BJ (cell line): ENCODE measurements at regions not wholly inside any gene's neighbourhood (a gene's known extent, or its start where the extent isn't known, plus 50 kb on each side); places are given as distances from the start of the nearest gene placed in this dataset.

ENCODE experiments used
- CTCF ChIA-PET: fragments of 350-600 bp; formaldehyde crosslinking; extraction: SDS; loops from one replicate; lab custom pipeline; 2021; ENCODE audit warnings: antibody characterized with exemption, inconsistent platforms; lab: Yijun Ruan, JAX
- POLR2A ChIA-PET: fragments of 300-600 bp; sonication (Branson Sonifier 250); formaldehyde crosslinking; extraction: SDS; loops from one replicate; lab custom pipeline; 2021; ENCODE audit warnings: antibody characterized with exemption; lab: Charles Lee
- DNase-seq: peaks from one replicate; pipeline ENCODE4 v3.0.0-alpha.2; 2011; ENCODE audit warnings: low read depth
- H3K27me3 ChIP-seq: 2 replicates; pipeline ENCODE4 v1.6.0; 2011; ENCODE audit warnings: low read length; ENCODE audit not compliant: control insufficient read depth, insufficient read depth
- H3K36me3 ChIP-seq: 2 replicates; pipeline ENCODE4 v1.5.1; 2011; ENCODE audit warnings: low read length; ENCODE audit not compliant: control insufficient read depth, insufficient read depth
- H3K4me3 ChIP-seq: 2 replicates; pipeline ENCODE4 v1.5.1; 2011; ENCODE audit warnings: low read depth, mild to moderate bottlenecking, control low read depth, low read length
- TF ChIP-seq, protein P1 (sequence below): IDR thresholded peaks from 2 replicates; pipeline ENCODE4 v1.5.1; 2011; ENCODE audit warnings: low read depth, mild to moderate bottlenecking, control low read depth, inconsistent platforms, low read length, moderate library complexity; ENCODE audit not compliant: insufficient read depth

DNA sequence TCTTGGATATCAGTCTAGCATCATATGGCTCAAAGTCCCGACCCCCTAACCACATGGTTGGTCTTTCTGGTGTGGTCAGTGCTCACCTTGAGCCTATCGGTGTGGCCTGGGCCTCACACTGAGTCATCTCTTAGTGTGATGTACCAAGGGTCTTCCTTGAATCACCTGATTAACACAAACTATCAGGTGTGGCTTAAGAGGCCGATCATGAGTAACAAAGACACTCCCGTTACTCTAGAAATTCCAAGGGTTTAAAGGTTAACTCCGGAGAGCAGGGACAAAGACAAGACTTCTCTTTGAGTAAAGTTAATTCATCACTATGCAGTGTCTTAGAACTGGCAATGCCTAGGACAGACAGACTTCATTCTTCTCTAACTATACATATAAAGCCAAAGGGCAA is 52.3 kb upstream of the ARMC3 start:
- TF ChIP-seq, protein P1, sequence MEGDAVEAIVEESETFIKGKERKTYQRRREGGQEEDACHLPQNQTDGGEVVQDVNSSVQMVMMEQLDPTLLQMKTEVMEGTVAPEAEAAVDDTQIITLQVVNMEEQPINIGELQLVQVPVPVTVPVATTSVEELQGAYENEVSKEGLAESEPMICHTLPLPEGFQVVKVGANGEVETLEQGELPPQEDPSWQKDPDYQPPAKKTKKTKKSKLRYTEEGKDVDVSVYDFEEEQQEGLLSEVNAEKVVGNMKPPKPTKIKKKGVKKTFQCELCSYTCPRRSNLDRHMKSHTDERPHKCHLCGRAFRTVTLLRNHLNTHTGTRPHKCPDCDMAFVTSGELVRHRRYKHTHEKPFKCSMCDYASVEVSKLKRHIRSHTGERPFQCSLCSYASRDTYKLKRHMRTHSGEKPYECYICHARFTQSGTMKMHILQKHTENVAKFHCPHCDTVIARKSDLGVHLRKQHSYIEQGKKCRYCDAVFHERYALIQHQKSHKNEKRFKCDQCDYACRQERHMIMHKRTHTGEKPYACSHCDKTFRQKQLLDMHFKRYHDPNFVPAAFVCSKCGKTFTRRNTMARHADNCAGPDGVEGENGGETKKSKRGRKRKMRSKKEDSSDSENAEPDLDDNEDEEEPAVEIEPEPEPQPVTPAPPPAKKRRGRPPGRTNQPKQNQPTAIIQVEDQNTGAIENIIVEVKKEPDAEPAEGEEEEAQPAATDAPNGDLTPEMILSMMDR = no peak
- POLR2A ChIA-PET = no interaction called here
- Histone ChIP-seq H3K36me3 (no peaks in the 10 kb centered on the region), H3K27me3 (peaks cover 2% of the 10 kb centered on the region; the same call in 1 of the 2 replicates), H3K4me3 (no peak overlapping the region)
- CTCF ChIA-PET = no interaction called here
- no peak for DNase-seq

DNA sequence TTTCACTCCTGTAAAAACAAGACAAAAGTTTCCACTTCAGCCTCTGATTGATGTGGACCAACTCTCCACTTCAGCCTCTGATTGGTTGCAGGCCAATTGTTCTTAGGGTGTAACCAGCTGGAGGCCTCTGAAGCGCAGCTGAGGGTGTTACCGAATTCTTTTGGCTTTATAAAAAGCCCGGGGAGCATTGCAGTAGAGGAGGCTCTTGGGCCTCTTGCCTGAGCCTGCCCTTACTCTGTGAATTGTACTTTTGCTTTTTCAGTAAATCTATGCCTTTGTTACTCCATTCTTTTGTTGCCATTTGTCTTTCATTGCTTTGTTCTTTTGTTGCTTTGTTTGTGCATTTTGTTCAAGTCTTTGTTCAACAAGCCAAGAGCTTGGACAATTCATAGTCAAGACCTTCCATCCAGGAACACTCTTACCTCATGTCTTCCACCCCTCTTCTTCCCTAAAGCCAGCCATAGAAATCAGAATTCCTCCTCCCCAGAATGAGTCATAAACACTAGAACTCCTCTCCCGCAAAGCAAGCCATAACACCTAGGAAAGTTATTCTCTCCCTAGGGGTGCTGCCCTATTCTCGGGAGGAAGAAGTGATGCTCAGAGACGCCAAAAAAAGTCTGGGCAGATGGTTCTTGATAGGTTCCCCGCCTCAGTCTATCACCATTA is 53.5 kb upstream of the ARMC3 start:
- TF ChIP-seq, protein P1 = no peak
- ChIA-PET CTCF (no interaction called here), POLR2A (no interaction called here)

DNA sequence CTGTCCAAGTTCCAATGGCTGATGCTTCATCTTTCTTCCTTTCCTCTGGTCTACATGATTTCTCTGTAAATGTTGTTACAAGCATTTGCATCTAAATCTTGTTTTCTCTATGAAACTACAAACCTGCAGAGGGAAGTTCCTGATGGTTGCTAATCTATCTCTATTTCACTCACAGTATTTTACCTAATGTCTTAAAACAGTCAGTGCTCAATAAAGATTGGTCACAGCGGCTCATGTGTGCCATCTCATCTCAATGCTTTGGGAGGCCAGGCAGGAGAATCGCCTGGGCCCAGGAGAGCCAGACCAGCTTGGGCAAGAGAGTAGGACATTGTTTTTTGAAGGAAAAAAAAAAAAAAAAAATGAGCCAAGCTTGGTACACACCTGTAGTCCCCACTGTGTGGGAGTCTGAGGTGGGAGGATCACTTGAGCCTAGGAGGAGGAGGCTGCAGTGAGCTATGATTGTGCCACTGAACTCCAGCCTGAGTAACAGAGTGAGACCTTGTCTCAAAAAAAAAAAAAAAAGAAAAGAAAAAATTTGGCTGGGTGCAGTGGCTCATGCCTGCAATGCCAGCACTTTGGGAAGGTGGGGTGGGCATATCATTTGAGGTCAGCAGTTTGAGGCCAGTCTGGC is 71.3 kb upstream of the ARMC3 start:
- ChIA-PET CTCF (interaction anchor here (0.9 kb wide), 1 partner anchor 9 kb away, joined by 4 read pairs; no protein-coding TSS in a partner anchor), POLR2A (interaction anchor here (0.6 kb wide), 1 partner anchor 36 kb away, joined by 9 read pairs; no protein-coding TSS in a partner anchor)
- H3K36me3 ChIP-seq = no peaks in the 10 kb centered on the region

More for the DNA sequence above, 53.5 kb upstream of the ARMC3 start:
- no peak overlapping the region for H3K4me3 ChIP-seq
- H3K36me3 ChIP-seq = no peaks in the 10 kb centered on the region
- H3K27me3 ChIP-seq = peaks cover 2% of the 10 kb centered on the region; the same call in 1 of the 2 replicates
- no peak for DNase-seq

DNA sequence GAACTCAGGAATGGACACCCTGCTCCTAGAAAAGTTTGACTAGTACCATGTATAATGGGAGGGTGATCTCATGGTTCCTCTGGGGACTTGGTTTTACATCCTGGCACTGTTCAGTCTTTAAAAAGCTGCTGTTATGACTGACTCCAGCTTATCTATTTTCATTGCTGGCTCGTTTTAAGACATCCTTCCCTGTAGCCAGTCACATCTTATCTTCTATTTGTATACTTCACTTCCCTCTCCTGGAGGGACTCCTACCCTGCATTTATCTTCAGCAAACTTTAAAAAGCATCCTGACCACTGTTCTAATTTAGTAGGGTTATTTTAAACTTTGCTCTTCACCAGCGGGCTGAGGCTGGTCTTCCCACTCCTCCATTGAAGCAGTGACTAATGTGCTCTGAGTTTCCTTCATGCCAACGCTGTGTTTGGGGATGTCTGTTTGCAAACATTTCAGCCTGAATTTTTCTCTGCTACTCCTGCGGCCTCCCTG is 72.9 kb upstream of the ARMC3 start:
- Histone ChIP-seq H3K4me3 (no peak overlapping the region), H3K27me3 (no peaks in the 10 kb centered on the region), H3K36me3 (no peaks in the 10 kb centered on the region)
- ChIA-PET CTCF (no interaction called here), POLR2A (interaction anchor here (0.6 kb wide), 1 partner anchor 9 kb away, joined by 3 read pairs; no protein-coding TSS in a partner anchor)
- TF ChIP-seq, protein P1 = no peak
- no peak for DNase-seq

More for the DNA sequence above, 71.3 kb upstream of the ARMC3 start:
- TF ChIP-seq, protein P1 = no peak
- Histone ChIP-seq H3K4me3 (no peak overlapping the region), H3K27me3 (no peaks in the 10 kb centered on the region)
- DNase-seq = no peak

DNA sequence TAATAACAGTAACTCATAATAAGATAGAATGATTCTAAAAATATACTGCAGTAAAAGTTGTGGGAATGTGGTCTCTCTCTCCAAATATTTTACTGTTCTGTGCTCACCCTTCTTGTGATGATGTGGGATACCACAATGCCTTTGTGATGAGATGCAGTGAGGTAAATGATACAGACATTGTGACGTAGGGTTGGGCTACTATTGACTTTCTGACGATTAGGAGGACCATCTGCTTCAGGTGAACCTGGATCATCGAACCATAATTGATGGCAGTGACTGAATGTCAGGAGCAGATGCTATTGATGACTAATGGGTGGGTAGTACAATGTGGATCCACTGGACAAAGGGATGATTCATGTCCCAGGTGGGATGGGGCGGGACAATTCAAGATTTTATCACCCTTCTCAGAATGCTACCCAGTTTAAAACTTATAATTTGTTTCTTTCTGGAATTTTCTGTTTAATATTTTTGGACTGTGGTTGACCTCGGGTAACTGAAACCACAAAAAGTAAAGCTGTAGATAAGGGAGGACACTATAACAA is 73.9 kb upstream of the ARMC3 start:
- H3K27me3 ChIP-seq = no peaks in the 10 kb centered on the region
- POLR2A ChIA-PET = no interaction called here
- no peak for DNase-seq
- CTCF ChIA-PET = no interaction called here
- H3K36me3 ChIP-seq = no peaks in the 10 kb centered on the region
- TF ChIP-seq, protein P1 = no peak
- H3K4me3 ChIP-seq = no peak overlapping the region
